DMS153 (cell line): ENCODE measurements at regions not wholly inside any gene's neighbourhood (a gene's known extent, or its start where the extent isn't known, plus 50 kb on each side); places are given as distances from the start of the nearest gene placed in this dataset.
"Not testable (repeated sequence)": the region's sequence is repeated elsewhere in the genome, so short reads cannot be mapped to it uniquely, and the experiment has no call there.

Source experiments
- DNase-seq: peaks from one replicate; lab custom pipeline; 2025; lab: John Stamatoyannopoulos, UW

GRCh38 chr3:107216229-107216628 is 161.0 kb upstream of the CCDC54 start:
- no peak for DNase-seq

GRCh38 chr3:107216711-107217110 is 160.5 kb upstream of the CCDC54 start:
- no peak for DNase-seq

GRCh38 chr3:107217172-107217571 is 160.1 kb upstream of the CCDC54 start:
- DNase-seq: no peak

GRCh38 chr3:107218864-107219269 is 158.4 kb upstream of the CCDC54 start:
- DNase-seq: no peak

GRCh38 chr3:107220538-107220937 is 156.7 kb upstream of the CCDC54 start:
- DNase-seq: no peak

GRCh38 chr3:107221856-107222255 is 155.4 kb upstream of the CCDC54 start:
- no peak for DNase-seq

- no peak for DNase-seq
These were observed 154.3 kb upstream of the CCDC54 start for GRCh38 chr3:107222907-107223306.

- DNase-seq: no peak
These were observed 153.1 kb upstream of the CCDC54 start for GRCh38 chr3:107224026-107224596.

- DNase-seq: no peak
These were observed 150.1 kb upstream of the CCDC54 start for GRCh38 chr3:107227091-107227490.

- DNase-seq: not testable (repeated sequence)
These were observed 143.4 kb upstream of the CCDC54 start for GRCh38 chr3:107233877-107234276.

- DNase-seq: no peak
These were observed 141.9 kb upstream of the CCDC54 start for GRCh38 chr3:107235193-107235927.

GRCh38 chr3:107235928-107236315 is 141.3 kb upstream of the CCDC54 start:
- DNase-seq: peak; percentile 58

- no peak for DNase-seq
These were observed 140.4 kb upstream of the CCDC54 start for GRCh38 chr3:107236655-107237337.

GRCh38 chr3:107238787-107239186 is 138.5 kb upstream of the CCDC54 start:
- no peak for DNase-seq

GRCh38 chr3:107239703-107240102 is 137.5 kb upstream of the CCDC54 start:
- DNase-seq: no peak

GRCh38 chr3:107240183-107241091 is 136.8 kb upstream of the CCDC54 start:
- no peak for DNase-seq

- no peak for DNase-seq
These were observed 136.0 kb upstream of the CCDC54 start for GRCh38 chr3:107241217-107241616.

- peak; percentile 53 for DNase-seq
These were observed 134.7 kb upstream of the CCDC54 start for GRCh38 chr3:107242579-107242978.

- DNase-seq: no peak
These were observed 130.1 kb upstream of the CCDC54 start for GRCh38 chr3:107247116-107247515.

- no peak for DNase-seq
These were observed 128.1 kb upstream of the CCDC54 start for GRCh38 chr3:107249132-107249531.

- DNase-seq: no peak
These were observed 127.0 kb upstream of the CCDC54 start for GRCh38 chr3:107250221-107250620.

GRCh38 chr3:107251819-107252218 is 125.4 kb upstream of the CCDC54 start:
- DNase-seq: no peak
